Peyer's patch (tissue), 4 donors: ENCODE measurements at regions not wholly inside any gene's neighbourhood (a gene's known extent, or its start where the extent isn't known, plus 50 kb on each side); places are given as distances from the start of the nearest gene placed in this dataset.

ENCODE experiments used
- DNase-seq, 3 donors: peaks; one replicate each; pipeline ENCODE4 v3.0.0-alpha.2; 2017 to 2019
- H3K27ac ChIP-seq, 4 donors: fragments of 200-600 bp; sonication (generic); one replicate each; pipeline ENCODE4 v1.5.1; 2016 to 2019
- H3K27me3 ChIP-seq, 2 donors: fragments of 200-600 bp; sonication (generic); one replicate each; pipeline ENCODE4 v1.5.1; 2019
- H3K36me3 ChIP-seq, 3 donors: fragments of 200-600 bp; sonication (generic); one replicate each; pipeline ENCODE4 v1.5.1; 2016 to 2019
- H3K4me1 ChIP-seq, 4 donors: fragments of 200-600 bp; sonication (generic); one replicate each; pipeline ENCODE4 v1.5.1; 2016 to 2019
- H3K4me3 ChIP-seq, 4 donors: fragments of 200-600 bp; sonication (generic); 1 replicate in 3 of 4; 2 replicates in 1 of 4; pipeline ENCODE4 v1.5.1; 2016 to 2019; ENCODE audit warnings: mild to moderate bottlenecking in 1 of 4
- H3K9me3 ChIP-seq, 4 donors: fragments of 200-600 bp; sonication (generic); one replicate each; pipeline ENCODE4 v1.5.1; 2016 to 2019; ENCODE audit warnings: mild to moderate bottlenecking in 1 of 4
- POLR2A ChIP-seq, 2 donors: fragments of 450-650 bp; IDR thresholded peaks; one replicate each; pipeline ENCODE4 v1.5.1; 2017; ENCODE audit warnings: antibody characterized with exemption in 2 of 2, mild to moderate bottlenecking in 2 of 2, moderate library complexity in 2 of 2
- TF ChIP-seq, protein P1 (sequence below), 6 experiments: fragments of 450-650 bp in 4 of 6; fragments of 200-600 bp in 2 of 6; sonication (generic) in 1 of 6; IDR thresholded peaks; one replicate each; pipeline ENCODE4 v1.5.1; 2017 to 2019; ENCODE audit warnings: antibody characterized with exemption in 6 of 6, mild to moderate bottlenecking in 3 of 6, moderate library complexity in 1 of 6

DNA sequence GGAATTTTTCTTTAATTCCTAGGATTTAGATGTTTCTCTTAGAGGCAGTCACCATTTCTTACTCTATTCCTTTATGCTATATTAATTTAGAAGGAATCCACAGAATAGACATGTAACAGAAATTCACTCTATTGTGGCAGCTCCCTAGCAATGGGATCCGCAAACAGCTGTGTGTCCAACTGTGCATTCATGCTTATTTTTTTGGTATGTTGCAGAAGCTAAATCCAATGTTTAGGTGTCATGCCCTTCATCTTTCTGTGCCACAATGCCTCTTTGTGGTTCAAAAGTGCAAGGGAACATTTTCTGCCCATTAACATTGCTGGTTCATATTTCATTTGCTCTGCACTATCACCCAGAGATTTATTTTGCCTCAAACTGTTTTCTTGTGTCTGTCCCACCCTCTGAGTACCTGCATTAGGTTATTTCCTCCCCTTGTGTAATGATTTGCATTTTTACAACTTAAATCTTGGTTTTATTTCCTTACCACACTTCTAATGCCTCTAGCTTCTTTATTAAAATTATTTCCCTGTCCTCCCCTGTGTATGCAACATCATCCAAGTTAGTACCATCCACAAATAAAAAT lies 816.5 kb downstream of the EFNA5 start:
- Histone ChIP-seq H3K4me1 (no peaks in the 10 kb centered on the region), H3K27me3 (no peaks in the 10 kb centered on the region), H3K9me3 (peaks cover 0 to 3% (median 0%) of the 10 kb centered on the region in 4 donors), H3K27ac (no peak overlapping the region), H3K36me3 (no peaks in the 10 kb centered on the region), H3K4me3 (no peak overlapping the region)
- no peak for TF ChIP-seq POLR2A (IDR thresholded peaks at IDR 0.05)
- TF ChIP-seq, protein P1, sequence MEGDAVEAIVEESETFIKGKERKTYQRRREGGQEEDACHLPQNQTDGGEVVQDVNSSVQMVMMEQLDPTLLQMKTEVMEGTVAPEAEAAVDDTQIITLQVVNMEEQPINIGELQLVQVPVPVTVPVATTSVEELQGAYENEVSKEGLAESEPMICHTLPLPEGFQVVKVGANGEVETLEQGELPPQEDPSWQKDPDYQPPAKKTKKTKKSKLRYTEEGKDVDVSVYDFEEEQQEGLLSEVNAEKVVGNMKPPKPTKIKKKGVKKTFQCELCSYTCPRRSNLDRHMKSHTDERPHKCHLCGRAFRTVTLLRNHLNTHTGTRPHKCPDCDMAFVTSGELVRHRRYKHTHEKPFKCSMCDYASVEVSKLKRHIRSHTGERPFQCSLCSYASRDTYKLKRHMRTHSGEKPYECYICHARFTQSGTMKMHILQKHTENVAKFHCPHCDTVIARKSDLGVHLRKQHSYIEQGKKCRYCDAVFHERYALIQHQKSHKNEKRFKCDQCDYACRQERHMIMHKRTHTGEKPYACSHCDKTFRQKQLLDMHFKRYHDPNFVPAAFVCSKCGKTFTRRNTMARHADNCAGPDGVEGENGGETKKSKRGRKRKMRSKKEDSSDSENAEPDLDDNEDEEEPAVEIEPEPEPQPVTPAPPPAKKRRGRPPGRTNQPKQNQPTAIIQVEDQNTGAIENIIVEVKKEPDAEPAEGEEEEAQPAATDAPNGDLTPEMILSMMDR (IDR thresholded peaks at IDR 0.05), result no peak
- no peak for DNase-seq

DNA sequence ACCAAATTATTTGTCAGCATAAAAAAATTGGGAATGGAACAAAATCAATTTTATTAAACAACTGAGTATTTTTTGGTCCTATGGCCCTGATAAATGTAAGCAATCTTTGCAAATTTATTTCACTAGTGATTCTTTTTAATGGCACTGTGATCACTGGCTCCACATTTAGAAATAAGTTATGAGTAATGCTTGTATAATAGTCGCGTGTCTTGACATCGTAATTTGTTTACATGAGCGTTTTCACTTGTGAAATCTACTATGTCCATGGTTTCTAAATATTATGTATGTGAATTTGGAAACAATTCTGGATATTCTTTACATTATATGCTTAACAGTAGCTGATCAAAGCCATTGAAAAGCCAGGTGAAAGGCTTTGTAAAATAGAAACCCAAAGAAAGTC lies 817.5 kb downstream of the EFNA5 start:
- Histone ChIP-seq H3K4me3 (no peak overlapping the region), H3K9me3 (peaks cover 0 to 3% (median 0%) of the 10 kb centered on the region in 4 donors), H3K36me3 (no peaks in the 10 kb centered on the region), H3K27me3 (no peaks in the 10 kb centered on the region), H3K4me1 (no peaks in the 10 kb centered on the region), H3K27ac (no peak overlapping the region)
- DNase-seq, result no peak
- TF ChIP-seq, protein P1 (IDR thresholded peaks at IDR 0.05), result no peak
- no peak for TF ChIP-seq POLR2A (IDR thresholded peaks at IDR 0.05)

DNA sequence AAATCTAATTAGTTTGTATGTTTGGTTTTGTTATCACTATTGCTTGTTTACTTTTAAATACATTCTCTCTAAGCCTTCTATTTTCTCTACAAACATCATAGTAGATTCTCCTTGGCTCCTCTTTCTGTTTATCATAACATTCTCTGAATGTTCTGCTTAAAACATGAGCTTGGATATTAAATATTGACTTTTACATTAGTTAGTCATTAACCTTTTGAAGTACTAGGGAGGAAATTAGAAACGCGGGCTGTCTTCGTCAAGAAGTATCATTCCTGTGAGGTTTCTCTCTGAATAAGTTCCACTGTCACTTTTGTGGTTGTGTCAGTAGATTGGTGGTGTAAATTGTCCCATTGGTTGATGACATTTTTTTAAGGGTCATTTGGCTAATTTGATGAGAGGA lies 821.5 kb downstream of the EFNA5 start:
- Histone ChIP-seq H3K4me3 (no peak overlapping the region), H3K27me3 (no peaks in the 10 kb centered on the region), H3K27ac (no peak overlapping the region), H3K36me3 (no peaks in the 10 kb centered on the region), H3K9me3 (peaks cover 0 to 3% (median 0%) of the 10 kb centered on the region in 4 donors), H3K4me1 (no peaks in the 10 kb centered on the region)
- TF ChIP-seq, protein P1 (IDR thresholded peaks at IDR 0.05), result no peak
- no peak for TF ChIP-seq POLR2A (IDR thresholded peaks at IDR 0.05)
- no peak for DNase-seq

DNA sequence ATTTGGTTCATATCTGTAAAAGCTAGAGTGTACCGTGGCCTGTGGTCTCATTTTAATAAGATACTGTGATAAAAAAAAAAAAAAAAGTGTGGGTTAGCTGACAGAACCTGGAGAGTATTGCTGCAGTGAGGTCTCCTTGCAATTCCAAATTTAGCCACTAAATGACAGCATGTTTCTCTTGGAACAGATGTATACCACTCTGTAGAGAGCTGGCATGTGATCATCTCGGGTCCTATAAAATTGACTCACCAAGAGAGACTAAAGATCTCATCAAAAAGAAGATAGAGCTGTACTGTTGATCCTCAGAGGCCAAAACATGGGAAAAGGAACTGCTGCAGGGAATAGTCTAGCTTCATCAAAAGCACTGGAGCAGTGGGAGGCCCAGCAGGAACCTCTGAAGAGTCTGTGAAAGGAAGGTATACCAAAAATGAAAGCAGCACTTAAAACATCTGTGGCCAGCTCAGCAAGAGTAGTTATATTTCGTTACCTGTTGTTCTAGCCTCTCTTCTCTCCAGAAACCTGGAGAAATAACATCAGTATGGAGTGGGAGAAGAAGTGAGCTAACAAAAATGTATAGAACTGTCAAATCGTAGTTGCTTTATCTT lies 826.8 kb downstream of the EFNA5 start:
- H3K27ac ChIP-seq, result no peak overlapping the region
- TF ChIP-seq, protein P1 (IDR thresholded peaks at IDR 0.05), result no peak
- no peak for TF ChIP-seq POLR2A (IDR thresholded peaks at IDR 0.05)
- H3K4me1 ChIP-seq, result no peaks in the 10 kb centered on the region
- no peaks in the 10 kb centered on the region for H3K9me3 ChIP-seq
- DNase-seq, result no peak
- H3K27me3 ChIP-seq, result no peaks in the 10 kb centered on the region
- H3K36me3 ChIP-seq, result no peaks in the 10 kb centered on the region
- H3K4me3 ChIP-seq, result no peak overlapping the region

DNA sequence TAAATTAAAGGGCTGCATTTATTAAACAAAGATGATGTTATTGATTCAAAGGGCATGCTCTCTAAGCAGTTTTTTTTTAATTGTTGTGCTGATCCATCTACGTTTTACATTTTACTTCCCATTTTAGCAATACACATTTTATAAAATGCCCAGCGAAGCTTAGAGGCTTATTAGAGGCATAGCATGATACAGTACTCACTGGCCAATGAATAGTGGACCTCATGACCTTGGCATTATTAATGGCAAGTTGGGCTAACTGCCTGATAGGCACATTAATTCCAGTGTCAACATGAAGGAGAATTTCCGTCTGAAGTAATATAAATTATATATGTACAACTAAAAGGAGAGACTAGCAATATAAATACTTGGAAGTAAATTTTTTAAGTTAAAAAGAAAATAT lies 837.2 kb downstream of the EFNA5 start:
- Histone ChIP-seq H3K27me3 (no peaks in the 10 kb centered on the region), H3K4me1 (no peaks in the 10 kb centered on the region), H3K36me3 (no peaks in the 10 kb centered on the region), H3K9me3 (no peaks in the 10 kb centered on the region), H3K4me3 (no peak overlapping the region), H3K27ac (no peak overlapping the region)
- no peak for DNase-seq
- TF ChIP-seq, protein P1 (IDR thresholded peaks at IDR 0.05), result no peak
- TF ChIP-seq POLR2A (IDR thresholded peaks at IDR 0.05), result no peak
